H9 (cell line): ENCODE measurements at regions not wholly inside any gene's neighbourhood (a gene's known extent, or its start where the extent isn't known, plus 50 kb on each side); places are given as distances from the start of the nearest gene placed in this dataset.

Source experiments
- DNase-seq: peaks from one replicate; pipeline ENCODE4 v3.0.0-alpha.2; 2017
- H2AFZ ChIP-seq: one replicate; pipeline ENCODE4 v1.6.1; 2013; ENCODE audit warnings: mild to moderate bottlenecking, low read length, control low read depth, moderate library complexity
- H2AK5ac ChIP-seq: 2 replicates; pipeline ENCODE4 v1.6.1; 2013; ENCODE audit warnings: low read length, control low read depth, mixed read lengths; ENCODE audit not compliant: insufficient read length
- H2BK120ac ChIP-seq: one replicate; pipeline ENCODE4 v1.6.1; 2013; ENCODE audit warnings: low read depth, mild to moderate bottlenecking, low read length, control low read depth, inconsistent platforms; ENCODE audit not compliant: poor library complexity, severe bottlenecking
- H2BK12ac ChIP-seq: 2 replicates; pipeline ENCODE4 v1.6.1; 2013; ENCODE audit warnings: low read length, control low read depth, mixed read lengths, low read depth; ENCODE audit not compliant: insufficient read length
- H2BK15ac ChIP-seq: 2 replicates; pipeline ENCODE4 v1.6.1; 2013; ENCODE audit warnings: low read depth, low read length, control low read depth
- H2BK20ac ChIP-seq: one replicate; pipeline ENCODE4 v1.6.1; 2013; ENCODE audit warnings: low read depth, mild to moderate bottlenecking, low read length, control low read depth, inconsistent platforms; ENCODE audit not compliant: poor library complexity, severe bottlenecking
- H2BK5ac ChIP-seq: 2 replicates; pipeline ENCODE4 v1.6.1; 2013; ENCODE audit warnings: low read length, control low read depth, mixed read lengths; ENCODE audit not compliant: insufficient read length
- H3K14ac ChIP-seq: 2 replicates; pipeline ENCODE4 v1.6.1; 2013; ENCODE audit warnings: low read length, control low read depth; ENCODE audit not compliant: insufficient read depth
- H3K18ac ChIP-seq: 2 replicates; pipeline ENCODE4 v1.6.1; 2013; ENCODE audit warnings: low read depth, mild to moderate bottlenecking, mixed read lengths, low read length, control low read depth; ENCODE audit not compliant: insufficient read length
- H3K23ac ChIP-seq: 2 replicates; pipeline ENCODE4 v1.6.1; 2013; ENCODE audit warnings: low read length, control low read depth, mixed read lengths, low read depth; ENCODE audit not compliant: insufficient read length
- H3K23me2 ChIP-seq: 2 replicates; pipeline ENCODE4 v1.6.1; 2013; ENCODE audit warnings: low read depth, mild to moderate bottlenecking, mixed read lengths, low read length, control low read depth; ENCODE audit not compliant: insufficient read length, poor library complexity, severe bottlenecking
- H3K27ac ChIP-seq: 2 replicates; pipeline ENCODE4 v1.5.1; 2013; ENCODE audit warnings: low read length, control low read depth, mixed read lengths, low read depth; ENCODE audit not compliant: insufficient read length
- H3K27me3 ChIP-seq: 2 replicates; pipeline ENCODE4 v1.6.1; 2013; ENCODE audit warnings: low read length, control low read depth, inconsistent platforms; ENCODE audit not compliant: insufficient read depth
- H3K4ac ChIP-seq: 2 replicates; pipeline ENCODE4 v1.6.1; 2013; ENCODE audit warnings: low read depth, mild to moderate bottlenecking, control low read depth, inconsistent platforms, low read length, moderate library complexity
- H3K4me1 ChIP-seq: 2 replicates; pipeline ENCODE4 v1.6.1; 2013; ENCODE audit warnings: low read length, control low read depth, inconsistent platforms; ENCODE audit not compliant: insufficient read depth
- H3K4me2 ChIP-seq: 2 replicates; pipeline ENCODE4 v1.6.1; 2013; ENCODE audit warnings: low read length, control low read depth, mixed read lengths; ENCODE audit not compliant: insufficient read length, insufficient read depth
- H3K56ac ChIP-seq: 2 replicates; pipeline ENCODE4 v1.6.1; 2013; ENCODE audit warnings: low read depth, mild to moderate bottlenecking, mixed read lengths, low read length, control low read depth; ENCODE audit not compliant: insufficient read length
- H3K79me1 ChIP-seq: 2 replicates; pipeline ENCODE4 v1.6.1; 2013; ENCODE audit warnings: low read depth, mild to moderate bottlenecking, moderate library complexity, low read length, control low read depth, inconsistent platforms; ENCODE audit not compliant: insufficient read depth, poor library complexity, severe bottlenecking
- H3K79me2 ChIP-seq: 2 replicates; pipeline ENCODE4 v1.6.1; 2013; ENCODE audit warnings: low read length, control low read depth, inconsistent platforms; ENCODE audit not compliant: insufficient read depth
- H3K9ac ChIP-seq: 2 replicates; pipeline ENCODE4 v1.6.1; 2013; ENCODE audit warnings: low read length, control low read depth, mixed read lengths; ENCODE audit not compliant: insufficient read length; ENCODE audit errors: extremely low read depth
- H3K9me3 ChIP-seq: one replicate; pipeline ENCODE4 v1.6.1; 2013; ENCODE audit warnings: low read depth, low read length, inconsistent platforms; ENCODE audit not compliant: control insufficient read depth
- H3T11ph ChIP-seq: one replicate; pipeline ENCODE4 v1.6.1; 2013; ENCODE audit warnings: mild to moderate bottlenecking, low read length, control low read depth, inconsistent platforms
- H4K20me1 ChIP-seq: one replicate; pipeline ENCODE4 v1.6.1; 2013; ENCODE audit not compliant: control insufficient read depth, insufficient read length, insufficient read depth
- H4K5ac ChIP-seq: 2 replicates; pipeline ENCODE4 v1.6.1; 2013; ENCODE audit warnings: low read depth, mild to moderate bottlenecking, mixed read lengths, low read length, control low read depth; ENCODE audit not compliant: insufficient read length
- H4K8ac ChIP-seq: replicated peaks from 2 replicates; pipeline ENCODE4 v1.6.1; 2013; ENCODE audit warnings: low read length, control low read depth, mixed read lengths, low read depth; ENCODE audit not compliant: insufficient read length
- H4K91ac ChIP-seq: 2 replicates; pipeline ENCODE4 v1.6.1; 2013; ENCODE audit warnings: low read depth, mild to moderate bottlenecking, moderate library complexity, mixed read lengths, low read length, control low read depth; ENCODE audit not compliant: insufficient read length
- H3K27ac Mint-ChIP-seq, 3 experiments: 2 replicates in 2 of 3; 3 replicates in 1 of 3; pipeline ENCODE4 v1.8.0; 2020 to 2021; ENCODE audit warnings: mixed read lengths in 3 of 3, mild to moderate bottlenecking in 1 of 3, moderate library complexity in 1 of 3
- H3K27me3 Mint-ChIP-seq: 2 replicates; pipeline ENCODE4 v1.8.0; 2021; ENCODE audit warnings: low read depth, mild to moderate bottlenecking, moderate library complexity, mixed read lengths
- H3K36me3 Mint-ChIP-seq, 3 experiments: 2 replicates in 2 of 3; 3 replicates in 1 of 3; pipeline ENCODE4 v1.8.0; 2020 to 2021; ENCODE audit warnings: low read depth in 3 of 3, mixed read lengths in 3 of 3; ENCODE audit not compliant: insufficient read depth in 1 of 3
- H3K4me1 Mint-ChIP-seq, 2 experiments: 2 replicates each; pipeline ENCODE4 v1.8.0; 2020; ENCODE audit warnings: mixed read lengths in 2 of 2
- H3K4me3 Mint-ChIP-seq, 2 experiments: 2 replicates in 1 of 2; 3 replicates in 1 of 2; pipeline ENCODE4 v1.8.0; 2020 to 2021; ENCODE audit warnings: mild to moderate bottlenecking in 2 of 2, mixed read lengths in 2 of 2, moderate library complexity in 1 of 2
- H3K9me3 Mint-ChIP-seq, 2 experiments: 2 replicates in 1 of 2; 3 replicates in 1 of 2; pipeline ENCODE4 v1.8.0; 2020; ENCODE audit warnings: mild to moderate bottlenecking in 2 of 2, mixed read lengths in 2 of 2, moderate library complexity in 1 of 2
- WGBS: extraction: QIAGEN DNeasy Blood & Tissue Kit; methylation state at CpG from one replicate; pipeline ENCODE4 v1.1.7; 2013; ENCODE audit warnings: missing lambda C conversion rate, low lambda C conversion rate, mixed read lengths; ENCODE audit not compliant: insufficient read length; ENCODE audit errors: extremely low coverage; 5-methylcytosine and 5-hydroxymethylcytosine counted together
- TF ChIP-seq, protein P1 (sequence below): fragments of 200-600 bp; sonication (generic); conservative IDR thresholded peaks from 3 replicates; pipeline ENCODE4 v1.8.0; 2021; ENCODE audit warnings: antibody characterized with exemption, mild to moderate bottlenecking

DNA sequence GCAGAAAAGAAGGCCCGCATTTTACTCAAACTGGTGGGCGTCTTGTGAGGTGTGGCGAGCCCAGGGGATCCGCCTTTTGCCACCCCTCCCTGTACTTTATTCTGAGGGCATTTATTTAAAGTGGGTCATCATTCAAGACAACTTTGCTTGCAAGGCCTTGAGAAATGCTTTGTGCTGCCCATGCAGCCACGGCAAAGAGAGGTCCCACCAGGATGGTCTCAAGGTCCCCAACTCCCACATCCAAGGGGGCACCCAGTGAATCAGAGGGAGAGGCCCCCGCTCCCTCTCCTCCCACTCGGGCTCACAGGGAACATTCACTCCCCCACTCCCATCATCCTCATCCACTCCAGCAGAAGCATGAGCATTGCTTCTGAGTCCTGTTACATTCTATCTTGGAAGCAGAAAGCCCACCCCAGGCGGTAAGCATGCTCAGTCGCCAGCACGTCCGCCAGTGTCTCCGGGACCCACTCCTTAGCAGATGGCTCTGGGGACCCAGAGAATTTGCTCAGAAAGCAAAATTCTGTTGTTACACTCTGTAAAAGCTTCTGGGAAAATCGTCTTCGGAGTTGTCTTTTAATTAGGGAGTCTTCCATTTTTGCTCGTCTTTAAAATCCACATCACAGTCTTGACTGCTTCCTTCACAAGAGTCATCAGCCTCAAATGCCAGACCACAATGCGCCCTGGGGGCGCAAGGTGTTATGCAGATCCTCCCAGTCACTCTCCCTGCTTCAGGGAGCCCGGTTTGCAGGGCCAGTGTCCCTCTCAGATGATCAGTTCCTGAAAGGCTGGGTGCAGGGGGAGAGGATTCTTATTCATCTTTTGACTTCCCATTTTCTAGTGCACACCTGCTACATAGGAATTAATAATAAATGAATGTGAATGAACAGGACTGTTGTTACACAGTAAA, 99.4 kb upstream of the NCK2 start:
- Mint-ChIP-seq H3K9me3 (peaks cover 0 to 7% of the 10 kb centered on the region in 2 experiments), H3K4me1 (peaks cover 37 to 40% of the 10 kb centered on the region in 2 experiments), H3K27ac (peak overlapping the region in 1 of 3 experiments; percentile 84; a peak in 2 of 7 replicates), H3K27me3 (no peaks in the 10 kb centered on the region; the same call in 1 of the 2 replicates), H3K36me3 (peaks cover 0 to 4% (median 4%) of the 10 kb centered on the region in 3 experiments; a peak in 3 of 7 replicates), H3K4me3 (peak overlapping the region in 1 of 2 experiments; percentile 14; a peak in 1 of 5 replicates)
- H2BK5ac ChIP-seq: no peak overlapping the region
- H3K4me2 ChIP-seq: no peak overlapping the region
- no CpG with 5 or more reads among the region's 18 CpGs for WGBS
- no peak overlapping the region for H2BK12ac ChIP-seq
- H4K20me1 ChIP-seq: no peaks in the 10 kb centered on the region
- no peaks in the 10 kb centered on the region for H3K79me1 ChIP-seq
- TF ChIP-seq, protein P1, sequence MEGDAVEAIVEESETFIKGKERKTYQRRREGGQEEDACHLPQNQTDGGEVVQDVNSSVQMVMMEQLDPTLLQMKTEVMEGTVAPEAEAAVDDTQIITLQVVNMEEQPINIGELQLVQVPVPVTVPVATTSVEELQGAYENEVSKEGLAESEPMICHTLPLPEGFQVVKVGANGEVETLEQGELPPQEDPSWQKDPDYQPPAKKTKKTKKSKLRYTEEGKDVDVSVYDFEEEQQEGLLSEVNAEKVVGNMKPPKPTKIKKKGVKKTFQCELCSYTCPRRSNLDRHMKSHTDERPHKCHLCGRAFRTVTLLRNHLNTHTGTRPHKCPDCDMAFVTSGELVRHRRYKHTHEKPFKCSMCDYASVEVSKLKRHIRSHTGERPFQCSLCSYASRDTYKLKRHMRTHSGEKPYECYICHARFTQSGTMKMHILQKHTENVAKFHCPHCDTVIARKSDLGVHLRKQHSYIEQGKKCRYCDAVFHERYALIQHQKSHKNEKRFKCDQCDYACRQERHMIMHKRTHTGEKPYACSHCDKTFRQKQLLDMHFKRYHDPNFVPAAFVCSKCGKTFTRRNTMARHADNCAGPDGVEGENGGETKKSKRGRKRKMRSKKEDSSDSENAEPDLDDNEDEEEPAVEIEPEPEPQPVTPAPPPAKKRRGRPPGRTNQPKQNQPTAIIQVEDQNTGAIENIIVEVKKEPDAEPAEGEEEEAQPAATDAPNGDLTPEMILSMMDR: no peak
- no peak overlapping the region for H3K23ac ChIP-seq
- no peak overlapping the region for H3K14ac ChIP-seq
- no peak overlapping the region for H2AK5ac ChIP-seq
- H2BK15ac ChIP-seq: no peak overlapping the region
- peak; percentile 62 for DNase-seq
- no peak overlapping the region for H3K4ac ChIP-seq
- H4K8ac ChIP-seq: no peak overlapping the region
- H3K18ac ChIP-seq: no peak overlapping the region
- H3K27me3 ChIP-seq: no peaks in the 10 kb centered on the region
- H2BK120ac ChIP-seq: no peak overlapping the region
- H4K5ac ChIP-seq: no peak overlapping the region
- no peak overlapping the region for H4K91ac ChIP-seq
- H3K9ac ChIP-seq: no peak overlapping the region
- H3K27ac ChIP-seq: no peak overlapping the region
- H3K23me2 ChIP-seq: no peaks in the 10 kb centered on the region
- H3K4me1 ChIP-seq: no peaks in the 10 kb centered on the region; the same call in 1 of the 2 replicates
- no peak overlapping the region for H2AFZ ChIP-seq
- no peak overlapping the region for H2BK20ac ChIP-seq
- no peak overlapping the region for H3K56ac ChIP-seq
- no peak overlapping the region for H3T11ph ChIP-seq
- no peaks in the 10 kb centered on the region for H3K79me2 ChIP-seq
- H3K9me3 ChIP-seq: no peaks in the 10 kb centered on the region
